ENCODE measurements at regions not wholly inside any gene's neighbourhood (a gene's known extent, or its start where the extent isn't known, plus 50 kb on each side); places are given as distances from the start of the nearest gene placed in this dataset.

- no peak for TF ChIP-seq NRF1 (IDR thresholded peaks at IDR 0.05; ENCODE audit: low read depth, low read length)
- no peak for TF ChIP-seq SMC3 (IDR thresholded peaks at IDR 0.05; ENCODE audit: low read depth, low read length)
- no peak for TF ChIP-seq RXRA (IDR thresholded peaks at IDR 0.05; ENCODE audit: borderline replicate concordance, low read depth)
- no peak for TF ChIP-seq RAD21 (IDR thresholded peaks at IDR 0.05; ENCODE audit: low read length)
Observed at GRCh38 chr3:43915546-43915945, 224.8 kb downstream of the ABHD5 start (continued).

- no peak for TF ChIP-seq EP300 (IDR thresholded peaks at IDR 0.05; ENCODE audit: borderline replicate concordance in 1 of 2, low read depth in 1 of 2, low read length in 1 of 2)
- TF ChIP-seq, protein P1, sequence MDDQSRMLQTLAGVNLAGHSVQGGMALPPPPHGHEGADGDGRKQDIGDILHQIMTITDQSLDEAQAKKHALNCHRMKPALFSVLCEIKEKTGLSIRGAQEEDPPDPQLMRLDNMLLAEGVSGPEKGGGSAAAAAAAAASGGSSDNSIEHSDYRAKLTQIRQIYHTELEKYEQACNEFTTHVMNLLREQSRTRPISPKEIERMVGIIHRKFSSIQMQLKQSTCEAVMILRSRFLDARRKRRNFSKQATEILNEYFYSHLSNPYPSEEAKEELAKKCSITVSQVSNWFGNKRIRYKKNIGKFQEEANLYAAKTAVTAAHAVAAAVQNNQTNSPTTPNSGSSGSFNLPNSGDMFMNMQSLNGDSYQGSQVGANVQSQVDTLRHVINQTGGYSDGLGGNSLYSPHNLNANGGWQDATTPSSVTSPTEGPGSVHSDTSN (IDR thresholded peaks at IDR 0.05): no peak
- no peak for TF ChIP-seq TEAD4 (IDR thresholded peaks at IDR 0.05; ENCODE audit: borderline replicate concordance, insufficient read depth)
- no peak for TF ChIP-seq NRF1 (IDR thresholded peaks at IDR 0.05; ENCODE audit: low read depth, low read length)
- no peak for TF ChIP-seq ELF1 (IDR thresholded peaks at IDR 0.05)
- no peak for TF ChIP-seq FOSL2 (IDR thresholded peaks at IDR 0.05; ENCODE audit: borderline replicate concordance, low read depth)
- TF ChIP-seq GABPA (IDR thresholded peaks at IDR 0.05; ENCODE audit: low read depth): no peak
- no peak for TF ChIP-seq NFIC (IDR thresholded peaks at IDR 0.05; ENCODE audit: borderline replicate concordance)
- H2AFZ ChIP-seq (ENCODE audit: low read depth): no peak overlapping the region
- H3K4me1 ChIP-seq (ENCODE audit: control insufficient read depth in 1 of 2, insufficient read depth in 2 of 2, low read depth in 1 of 2, low read length in 1 of 2): no peaks in the 10 kb centered on the region
- H3K27me3 ChIP-seq (ENCODE audit: insufficient read depth): no peaks in the 10 kb centered on the region
- H3K9me3 ChIP-seq: no peaks in the 10 kb centered on the region
- no peak overlapping the region for H3K4me3 ChIP-seq (ENCODE audit: low read depth in 2 of 2, low read length in 1 of 2)
- CTCF ChIA-PET: interaction anchor here (1.1 kb wide), 1 partner anchor 119 kb away, joined by 3 read pairs; no protein-coding TSS in a partner anchor
- no peak overlapping the region for H3K27ac ChIP-seq (ENCODE audit: low read depth in 2 of 2, low read length in 1 of 2)
- 71% methylated on average over 2 of the region's 3 CpGs for WGBS (ENCODE audit: low lambda C conversion rate)
- no peak overlapping the region for H3K9ac ChIP-seq
- no peaks in the 10 kb centered on the region for H3K36me3 ChIP-seq (replicated peaks in 1 of 2; ENCODE audit: control insufficient read depth in 1 of 2, insufficient read depth in 2 of 2, low read length in 1 of 2)
- no peaks in the 10 kb centered on the region for H4K20me1 ChIP-seq (ENCODE audit: insufficient read depth)
- no peaks in the 10 kb centered on the region for H3F3A ChIP-seq (replicated peaks; ENCODE audit: insufficient read depth)
- POLR2A ChIA-PET: no interaction called here
- H3K79me2 ChIP-seq (ENCODE audit: insufficient read depth): no peaks in the 10 kb centered on the region
- no peak for DNase-seq
- no peak overlapping the region for H3K4me2 ChIP-seq
- H3K9me2 ChIP-seq: no peaks in the 10 kb centered on the region
Observed at GRCh38 chr3:43917361-43917760, 226.6 kb downstream of the ABHD5 start.

DNA sequence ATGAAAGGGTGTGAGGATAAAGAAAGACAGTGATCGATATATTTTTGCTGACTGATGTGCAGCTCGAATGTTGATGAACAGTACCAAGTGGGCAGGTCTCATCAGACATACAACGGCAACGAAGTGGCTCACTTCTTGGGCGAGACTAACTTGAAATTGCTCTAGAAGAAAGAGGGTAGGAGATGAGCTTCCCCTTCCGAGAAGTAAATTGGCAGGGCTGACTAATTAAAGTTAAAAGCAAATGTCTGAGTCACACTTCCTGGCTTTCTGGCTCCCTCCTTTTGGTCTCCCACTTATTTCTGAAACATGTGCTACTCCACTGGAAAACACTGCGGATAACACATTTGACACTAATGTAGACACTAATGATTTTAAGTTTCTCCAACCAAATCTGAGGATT is 228.3 kb downstream of the ABHD5 start:
- no peaks in the 10 kb centered on the region for H3F3A ChIP-seq (replicated peaks; ENCODE audit: insufficient read depth)
- H3K4me2 ChIP-seq: no peak overlapping the region
- no peaks in the 10 kb centered on the region for H3K36me3 ChIP-seq (replicated peaks in 1 of 2; ENCODE audit: control insufficient read depth in 1 of 2, insufficient read depth in 2 of 2, low read length in 1 of 2)
- ChIA-PET POLR2A (no interaction called here), CTCF (interaction anchor here (0.7 kb wide), 1 partner anchor 8 kb away, joined by 3 read pairs; no protein-coding TSS in a partner anchor)
- no peaks in the 10 kb centered on the region for H3K27me3 ChIP-seq (ENCODE audit: insufficient read depth)
- H3K27ac ChIP-seq (ENCODE audit: low read depth in 2 of 2, low read length in 1 of 2): no peak overlapping the region
- H3K4me1 ChIP-seq (ENCODE audit: control insufficient read depth in 1 of 2, insufficient read depth in 2 of 2, low read depth in 1 of 2, low read length in 1 of 2): no peaks in the 10 kb centered on the region; a peak in 1 of 4 replicates
- WGBS (ENCODE audit: low lambda C conversion rate): 81% methylated on average over 7 of the region's 7 CpGs
- H3K9ac ChIP-seq: no peak overlapping the region
- H4K20me1 ChIP-seq (ENCODE audit: insufficient read depth): no peaks in the 10 kb centered on the region
- H3K79me2 ChIP-seq (ENCODE audit: insufficient read depth): no peaks in the 10 kb centered on the region
- H3K9me2 ChIP-seq: no peaks in the 10 kb centered on the region
- DNase-seq: no peak
- no peaks in the 10 kb centered on the region for H3K9me3 ChIP-seq
- no peak overlapping the region for H3K4me3 ChIP-seq (ENCODE audit: low read depth in 2 of 2, low read length in 1 of 2)
- no peak overlapping the region for H2AFZ ChIP-seq (ENCODE audit: low read depth)
- TF ChIP-seq RXRA (IDR thresholded peaks at IDR 0.05; ENCODE audit: borderline replicate concordance, low read depth): no peak
- TF ChIP-seq USF2 (IDR thresholded peaks at IDR 0.05; ENCODE audit: borderline replicate concordance, low read depth, low read length): no peak
- no peak for TF ChIP-seq TCF12 (IDR thresholded peaks at IDR 0.05)
- TF ChIP-seq, protein P2, sequence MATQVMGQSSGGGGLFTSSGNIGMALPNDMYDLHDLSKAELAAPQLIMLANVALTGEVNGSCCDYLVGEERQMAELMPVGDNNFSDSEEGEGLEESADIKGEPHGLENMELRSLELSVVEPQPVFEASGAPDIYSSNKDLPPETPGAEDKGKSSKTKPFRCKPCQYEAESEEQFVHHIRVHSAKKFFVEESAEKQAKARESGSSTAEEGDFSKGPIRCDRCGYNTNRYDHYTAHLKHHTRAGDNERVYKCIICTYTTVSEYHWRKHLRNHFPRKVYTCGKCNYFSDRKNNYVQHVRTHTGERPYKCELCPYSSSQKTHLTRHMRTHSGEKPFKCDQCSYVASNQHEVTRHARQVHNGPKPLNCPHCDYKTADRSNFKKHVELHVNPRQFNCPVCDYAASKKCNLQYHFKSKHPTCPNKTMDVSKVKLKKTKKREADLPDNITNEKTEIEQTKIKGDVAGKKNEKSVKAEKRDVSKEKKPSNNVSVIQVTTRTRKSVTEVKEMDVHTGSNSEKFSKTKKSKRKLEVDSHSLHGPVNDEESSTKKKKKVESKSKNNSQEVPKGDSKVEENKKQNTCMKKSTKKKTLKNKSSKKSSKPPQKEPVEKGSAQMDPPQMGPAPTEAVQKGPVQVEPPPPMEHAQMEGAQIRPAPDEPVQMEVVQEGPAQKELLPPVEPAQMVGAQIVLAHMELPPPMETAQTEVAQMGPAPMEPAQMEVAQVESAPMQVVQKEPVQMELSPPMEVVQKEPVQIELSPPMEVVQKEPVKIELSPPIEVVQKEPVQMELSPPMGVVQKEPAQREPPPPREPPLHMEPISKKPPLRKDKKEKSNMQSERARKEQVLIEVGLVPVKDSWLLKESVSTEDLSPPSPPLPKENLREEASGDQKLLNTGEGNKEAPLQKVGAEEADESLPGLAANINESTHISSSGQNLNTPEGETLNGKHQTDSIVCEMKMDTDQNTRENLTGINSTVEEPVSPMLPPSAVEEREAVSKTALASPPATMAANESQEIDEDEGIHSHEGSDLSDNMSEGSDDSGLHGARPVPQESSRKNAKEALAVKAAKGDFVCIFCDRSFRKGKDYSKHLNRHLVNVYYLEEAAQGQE (IDR thresholded peaks at IDR 0.05; ENCODE audit: low read depth, low read length): no peak
- no peak for TF ChIP-seq SMC3 (IDR thresholded peaks at IDR 0.05; ENCODE audit: low read depth, low read length)
- TF ChIP-seq MXI1 (IDR thresholded peaks at IDR 0.05; ENCODE audit: low read depth, low read length): no peak
- TF ChIP-seq RAD21 (IDR thresholded peaks at IDR 0.05; ENCODE audit: low read length): no peak
- TF ChIP-seq YY1 (IDR thresholded peaks at IDR 0.05; ENCODE audit: low read depth): no peak
- no peak for TF ChIP-seq ELF1 (IDR thresholded peaks at IDR 0.05)
- TF ChIP-seq, protein P3, sequence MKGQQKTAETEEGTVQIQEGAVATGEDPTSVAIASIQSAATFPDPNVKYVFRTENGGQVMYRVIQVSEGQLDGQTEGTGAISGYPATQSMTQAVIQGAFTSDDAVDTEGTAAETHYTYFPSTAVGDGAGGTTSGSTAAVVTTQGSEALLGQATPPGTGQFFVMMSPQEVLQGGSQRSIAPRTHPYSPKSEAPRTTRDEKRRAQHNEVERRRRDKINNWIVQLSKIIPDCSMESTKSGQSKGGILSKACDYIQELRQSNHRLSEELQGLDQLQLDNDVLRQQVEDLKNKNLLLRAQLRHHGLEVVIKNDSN (IDR thresholded peaks at IDR 0.05; ENCODE audit: borderline replicate concordance, low read depth): no peak
- no peak for TF ChIP-seq GATA2 (CRISPR knock-in tag; IDR thresholded peaks at IDR 0.05)
